ENCODE measurements at regions not wholly inside any gene's neighbourhood (a gene's known extent, or its start where the extent isn't known, plus 50 kb on each side); places are given as distances from the start of the nearest gene placed in this dataset.
A peak's percentile ranks its signal among the peaks of the same experiment; 100 is the strongest.
"Not testable (repeated sequence)": the region's sequence is repeated elsewhere in the genome, so short reads cannot be mapped to it uniquely, and the experiment has no call there.

DNA sequence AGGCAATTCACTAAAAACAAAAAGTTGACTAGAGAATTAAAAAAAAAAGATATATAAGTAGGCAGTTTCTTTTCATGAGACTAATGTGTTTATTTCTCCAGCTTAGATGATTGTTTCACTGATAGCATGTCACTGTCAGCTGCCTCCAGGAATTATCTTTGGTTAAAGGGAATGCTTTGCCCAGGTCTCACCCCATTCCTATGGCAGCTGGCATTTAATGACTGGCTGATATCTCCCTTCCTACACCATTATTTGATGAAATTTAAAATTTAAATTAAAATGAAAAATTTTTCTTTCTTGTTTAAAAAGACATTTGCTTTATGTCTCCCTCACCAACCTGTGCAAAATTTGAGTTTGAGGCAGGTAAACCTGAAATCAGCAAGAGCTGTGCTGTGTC is 214.5 kb upstream of the PRSS1 start:
- no peak for DNase-seq (ENCODE audit: low read depth)

DNA sequence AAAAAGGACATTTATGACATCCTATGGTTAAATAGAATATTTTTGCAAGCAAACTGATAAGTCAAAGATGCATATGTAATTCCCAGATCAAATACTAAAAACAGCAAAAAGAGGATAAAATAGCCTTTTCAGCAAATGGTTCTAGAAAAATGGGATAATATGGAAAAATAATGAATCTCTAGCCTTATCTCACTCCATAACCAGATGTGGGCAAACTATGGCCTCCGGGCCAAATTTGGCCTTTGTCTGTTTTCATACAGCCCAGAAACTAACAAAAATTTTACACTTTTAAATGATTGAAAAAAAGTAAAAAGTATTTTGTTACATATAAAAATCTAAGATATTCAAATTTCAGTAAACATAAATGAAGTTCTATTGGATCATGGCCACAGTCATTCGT is 215.4 kb upstream of the PRSS1 start:
- DNase-seq (ENCODE audit: low read depth), result no peak

DNA sequence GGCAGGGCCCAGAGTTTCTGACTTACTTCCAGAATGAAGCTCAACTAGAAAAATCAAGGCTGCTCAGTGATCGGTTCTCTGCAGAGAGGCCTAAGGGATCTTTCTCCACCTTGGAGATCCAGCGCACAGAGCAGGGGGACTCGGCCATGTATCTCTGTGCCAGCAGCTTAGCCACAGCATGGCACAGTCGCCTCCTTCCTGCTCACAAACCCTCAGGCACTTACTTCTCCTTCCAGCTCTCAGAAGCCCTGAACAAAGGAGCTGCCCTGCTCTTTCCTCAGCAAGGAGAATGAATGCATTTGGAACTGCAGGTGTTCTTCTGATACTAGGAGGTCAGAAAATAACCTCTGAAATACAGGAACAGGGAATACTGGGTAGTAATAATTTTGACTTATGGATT is 219.7 kb upstream of the PRSS1 start:
- no peak for DNase-seq (ENCODE audit: low read depth)

DNA sequence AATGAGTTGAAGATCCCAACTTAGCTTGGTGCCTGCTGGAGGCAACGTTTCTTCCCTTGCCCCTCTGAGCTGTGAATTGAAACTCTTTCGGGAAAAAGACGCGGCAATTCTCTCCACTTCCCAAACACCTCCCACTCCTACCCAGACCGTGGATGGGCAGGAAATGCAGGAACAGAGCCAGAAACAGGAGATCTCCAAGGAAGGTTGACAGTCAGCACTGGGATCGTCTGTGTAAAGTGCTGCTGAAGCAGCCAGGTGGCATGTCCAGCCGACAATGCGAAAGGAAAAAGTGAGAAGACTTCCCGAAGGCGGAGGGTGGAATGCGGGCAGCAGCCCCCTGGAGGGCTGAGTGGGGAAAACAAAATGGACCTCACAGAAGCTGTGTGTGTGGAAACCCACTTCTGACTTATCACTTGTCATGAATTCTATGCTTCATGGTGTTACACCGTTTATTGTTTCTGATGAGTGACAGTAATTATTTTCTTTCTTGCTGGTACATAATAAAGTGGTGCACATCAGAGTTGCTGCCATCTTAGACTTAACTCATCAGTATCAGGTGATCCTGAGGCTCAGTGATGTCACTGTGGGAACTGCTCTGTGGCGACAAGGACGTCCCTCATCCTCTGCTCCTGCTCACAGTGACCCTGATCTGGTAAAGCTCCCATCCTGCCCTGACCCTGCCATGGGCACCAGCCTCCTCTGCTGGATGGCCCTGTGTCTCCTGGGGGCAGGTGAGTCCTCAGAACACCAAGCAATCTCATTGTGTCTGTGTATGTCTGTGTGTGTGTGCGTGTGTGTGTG is 220.5 kb upstream of the PRSS1 start:
- DNase-seq (ENCODE audit: low read depth), result no peak

DNA sequence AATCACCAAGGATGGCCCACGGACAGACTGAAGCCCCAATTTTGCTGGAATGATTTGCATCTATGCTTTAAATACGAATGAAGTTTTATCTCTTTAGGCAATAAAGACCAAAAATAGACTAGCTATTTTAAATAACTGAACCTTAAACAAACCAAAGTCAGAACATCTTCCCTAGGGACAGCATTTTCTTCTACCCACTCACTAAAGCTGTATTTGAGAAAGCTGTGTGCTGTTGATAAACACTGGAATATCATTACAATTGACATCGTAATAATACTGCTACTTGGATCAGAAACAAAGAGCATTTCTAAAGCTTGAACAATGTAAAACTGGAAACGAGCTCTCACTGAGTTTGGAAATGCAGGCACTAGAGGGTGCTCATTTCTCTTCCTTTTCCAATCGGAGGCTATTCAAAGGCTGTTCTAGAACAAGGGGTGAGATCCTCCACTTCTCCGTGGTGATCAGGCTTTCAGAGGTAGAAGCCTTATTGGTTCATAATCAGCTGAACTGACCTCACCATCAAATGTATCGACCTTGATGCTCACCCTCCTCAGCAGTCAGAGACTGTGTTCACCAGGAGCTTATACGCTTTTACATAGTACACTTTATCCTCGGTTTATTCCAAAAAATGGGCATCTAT is 225.3 kb upstream of the PRSS1 start:
- no peak for DNase-seq (ENCODE audit: low read depth)

DNA sequence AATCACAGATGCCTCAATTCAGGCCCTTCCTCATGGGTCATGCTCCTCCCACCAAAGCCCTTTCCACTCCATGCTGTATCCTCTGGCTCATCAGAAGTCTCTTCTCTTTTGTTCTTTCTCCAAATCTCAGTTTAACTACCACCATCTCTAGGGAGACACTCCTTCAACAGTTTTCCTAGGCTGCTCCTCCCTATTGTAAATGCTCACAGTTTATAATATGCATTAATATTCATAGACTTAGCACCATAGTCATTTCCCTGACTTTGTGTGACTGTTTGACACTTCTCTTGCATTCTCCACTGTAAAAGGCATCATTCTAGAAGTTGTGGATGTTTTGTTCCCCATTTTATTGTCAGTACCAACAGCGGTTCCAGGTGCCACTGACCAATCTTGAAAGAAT is 226.5 kb upstream of the PRSS1 start:
- DNase-seq (ENCODE audit: low read depth), result no peak

DNA sequence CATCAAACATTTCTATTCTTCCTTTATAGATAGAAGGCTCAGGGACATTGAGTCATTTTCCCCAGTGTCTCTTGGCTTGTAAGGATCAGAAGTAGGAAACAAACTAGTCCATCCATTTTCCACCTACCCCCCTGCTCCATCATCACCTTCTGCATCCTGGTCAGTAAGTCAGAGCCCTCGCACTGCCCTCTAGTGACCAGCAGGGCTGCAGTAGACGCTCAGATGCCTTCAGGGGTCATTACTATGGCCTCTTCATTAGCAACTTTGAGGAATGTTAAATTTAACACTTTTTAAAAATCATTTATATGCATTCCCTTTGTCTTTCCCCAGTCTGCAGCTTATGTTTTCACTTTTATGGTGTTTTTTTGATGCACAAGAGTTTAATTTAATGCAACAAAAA is 228.4 kb upstream of the PRSS1 start:
- not testable (repeated sequence) for DNase-seq (ENCODE audit: low read depth)

DNA sequence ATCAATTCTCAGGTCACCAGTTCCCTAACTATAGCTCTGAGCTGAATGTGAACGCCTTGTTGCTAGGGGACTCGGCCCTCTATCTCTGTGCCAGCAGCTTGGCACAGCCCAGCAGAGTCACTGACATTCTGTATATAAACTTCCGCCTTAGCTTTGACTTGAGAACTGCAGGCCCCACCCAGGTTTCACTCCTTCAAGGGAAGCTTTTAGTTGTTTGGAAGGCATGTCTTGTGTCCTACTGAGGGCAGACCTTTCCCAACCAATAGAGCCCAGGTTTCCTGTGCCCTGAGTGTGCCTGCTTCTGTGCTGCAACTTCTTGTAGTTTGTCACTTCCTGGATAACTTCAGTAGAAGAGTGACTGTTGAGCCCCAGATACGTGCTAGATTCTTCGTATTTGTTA is 228.8 kb upstream of the PRSS1 start:
- not testable (repeated sequence) for DNase-seq (ENCODE audit: low read depth)

DNA sequence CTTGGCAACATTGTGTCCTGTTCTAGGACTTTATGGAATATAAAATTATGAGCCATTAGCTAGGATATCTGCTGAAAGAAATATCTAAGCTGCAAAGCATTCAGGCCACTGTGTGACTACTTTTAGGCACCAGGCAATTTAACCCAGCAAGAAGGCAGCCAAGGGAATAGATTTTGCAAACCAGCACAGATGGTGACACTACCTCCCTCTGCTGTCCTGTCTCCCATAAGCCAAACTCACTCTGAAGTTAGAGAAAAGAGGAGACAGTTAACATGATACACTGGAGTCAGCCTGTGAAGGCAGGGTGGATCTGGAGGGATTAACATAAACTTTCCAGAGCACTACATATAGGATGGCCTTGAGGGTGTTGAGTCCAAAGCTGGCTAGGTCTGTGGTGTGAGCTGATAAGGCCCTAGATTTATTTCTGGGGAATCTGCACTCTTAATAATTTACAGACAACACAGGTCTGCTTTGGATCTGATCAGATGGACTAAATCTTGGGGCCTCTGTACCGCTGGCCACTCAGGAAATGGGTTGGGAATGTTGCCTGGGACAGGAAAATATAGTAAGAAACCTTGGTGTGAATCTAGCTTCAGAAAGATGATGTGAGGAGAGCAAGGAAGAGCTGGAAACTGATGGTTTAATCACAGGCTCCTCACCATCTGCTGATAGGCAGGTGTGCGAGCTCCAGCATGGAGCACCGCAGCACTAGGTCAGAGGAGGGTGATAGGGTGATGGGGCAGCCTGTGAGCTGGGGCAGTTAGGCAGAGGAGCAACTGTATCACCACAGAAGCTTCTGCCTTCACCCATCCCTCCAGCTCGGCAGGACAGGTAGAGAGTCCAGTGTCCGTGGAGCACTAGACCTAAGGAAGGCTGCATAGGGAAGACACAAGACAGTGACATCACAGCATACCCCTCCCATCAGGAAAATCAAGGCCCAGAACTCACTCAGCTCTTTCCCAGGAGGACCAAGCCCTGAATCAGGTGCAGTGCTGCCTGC is 229.9 kb upstream of the PRSS1 start:
- no peak for DNase-seq (ENCODE audit: low read depth)

DNA sequence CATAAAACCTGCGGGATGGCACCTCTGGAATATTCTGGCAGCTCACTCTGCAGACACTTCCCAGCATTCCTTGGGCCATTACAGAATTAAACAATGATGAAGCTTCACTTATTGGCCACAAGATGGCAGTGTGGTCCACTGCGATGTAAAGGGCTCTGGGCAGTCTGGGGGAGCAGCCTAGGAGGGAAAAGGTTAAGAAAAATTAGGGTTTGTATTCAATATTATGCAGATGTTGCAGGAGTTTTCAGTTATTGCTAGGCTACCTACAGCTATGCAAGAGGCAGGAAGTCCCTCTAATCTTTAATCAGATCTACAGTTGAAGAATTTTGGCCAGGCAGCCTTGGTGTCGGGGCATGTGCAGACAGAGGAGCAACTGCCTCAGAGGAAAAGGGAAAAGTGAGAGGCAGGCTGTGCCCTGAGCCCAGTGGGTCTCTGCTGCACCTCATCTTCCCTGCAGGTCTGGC is 233.2 kb upstream of the PRSS1 start:
- peak; percentile 58 for DNase-seq (ENCODE audit: low read depth)

DNA sequence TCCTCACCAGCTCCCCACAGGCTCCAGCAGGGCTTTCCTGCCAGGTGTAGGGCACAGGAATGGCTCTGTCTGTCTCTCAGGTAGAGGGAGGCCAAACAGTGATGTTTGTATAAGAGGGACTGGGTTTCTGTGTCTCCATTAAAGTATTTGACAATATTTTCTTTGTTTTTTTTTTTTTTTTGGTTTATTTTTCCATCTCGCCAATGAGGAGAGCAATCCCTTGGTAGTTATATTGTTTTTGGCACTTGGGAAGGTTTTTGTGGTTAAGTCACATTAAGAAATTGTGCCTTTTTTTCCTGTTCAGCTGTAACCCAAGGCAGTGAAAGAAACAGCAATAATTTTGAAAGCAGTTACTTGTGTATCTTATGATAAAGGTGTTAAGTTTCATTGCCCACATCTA is 234.6 kb upstream of the PRSS1 start:
- DNase-seq (ENCODE audit: low read depth), result not testable (repeated sequence)

DNA sequence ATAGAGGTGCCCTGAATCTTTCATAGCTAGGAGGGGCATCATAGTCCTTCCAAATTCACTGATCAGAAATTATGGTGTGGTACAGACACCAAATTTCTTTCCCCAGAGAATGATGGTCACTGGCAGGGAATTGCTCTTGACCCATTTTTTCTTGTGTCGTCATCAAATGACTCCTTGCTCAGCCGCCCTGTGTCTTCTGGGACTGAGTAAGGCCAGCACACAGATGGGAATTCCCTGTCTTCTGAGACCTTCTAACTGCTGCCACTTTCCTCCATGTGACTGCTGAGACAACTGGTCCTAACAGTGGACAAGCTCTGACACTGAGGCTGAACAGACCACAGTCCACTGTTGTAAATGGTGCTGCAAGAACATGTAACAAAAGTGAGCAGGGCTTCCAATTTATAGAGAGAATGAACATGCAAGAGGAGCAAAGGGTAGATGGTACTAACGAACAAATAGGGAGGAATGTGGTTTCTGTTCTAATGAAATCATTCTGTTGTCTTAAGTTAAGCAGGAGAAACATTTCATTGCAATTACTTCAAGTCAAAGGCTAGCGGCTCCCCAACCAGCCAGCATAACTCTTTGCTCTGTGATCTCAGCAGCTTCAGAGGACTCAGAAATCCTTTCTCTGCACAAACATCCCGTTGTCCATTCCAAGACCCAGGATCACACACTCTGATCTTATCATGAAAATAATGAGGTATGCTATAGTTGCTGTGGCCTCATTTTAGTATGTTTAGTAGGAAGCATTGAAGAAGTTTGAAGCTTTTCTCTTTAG is 235.9 kb upstream of the PRSS1 start:
- DNase-seq (ENCODE audit: low read depth), result no peak

DNA sequence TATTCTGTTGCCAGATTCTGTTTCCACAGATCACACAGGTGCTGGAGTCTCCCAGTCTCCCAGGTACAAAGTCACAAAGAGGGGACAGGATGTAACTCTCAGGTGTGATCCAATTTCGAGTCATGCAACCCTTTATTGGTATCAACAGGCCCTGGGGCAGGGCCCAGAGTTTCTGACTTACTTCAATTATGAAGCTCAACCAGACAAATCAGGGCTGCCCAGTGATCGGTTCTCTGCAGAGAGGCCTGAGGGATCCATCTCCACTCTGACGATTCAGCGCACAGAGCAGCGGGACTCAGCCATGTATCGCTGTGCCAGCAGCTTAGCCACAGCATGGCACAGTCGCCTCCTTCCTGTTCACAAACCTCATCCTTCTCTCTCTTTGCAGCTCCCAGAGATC is 237.5 kb upstream of the PRSS1 start:
- DNase-seq (ENCODE audit: low read depth), result no peak

DNA sequence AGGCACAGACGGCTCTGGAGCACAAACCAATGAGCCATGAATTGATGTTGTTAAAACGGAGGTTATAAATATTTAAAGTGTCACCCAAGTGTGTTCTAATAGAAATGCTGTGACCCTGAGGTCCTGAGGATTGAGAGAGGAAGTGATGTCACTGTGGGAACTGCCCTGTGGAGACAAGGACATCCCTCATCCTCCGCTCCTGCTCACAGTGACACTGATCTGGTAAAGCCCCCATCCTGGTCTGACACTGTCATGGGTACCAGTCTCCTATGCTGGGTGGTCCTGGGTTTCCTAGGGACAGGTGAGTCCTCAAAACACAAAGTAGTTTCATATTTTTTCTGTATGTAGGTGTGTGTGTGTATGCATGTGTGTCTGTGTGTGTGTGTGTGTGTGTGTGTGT is 237.9 kb upstream of the PRSS1 start:
- DNase-seq (ENCODE audit: low read depth), result no peak

DNA sequence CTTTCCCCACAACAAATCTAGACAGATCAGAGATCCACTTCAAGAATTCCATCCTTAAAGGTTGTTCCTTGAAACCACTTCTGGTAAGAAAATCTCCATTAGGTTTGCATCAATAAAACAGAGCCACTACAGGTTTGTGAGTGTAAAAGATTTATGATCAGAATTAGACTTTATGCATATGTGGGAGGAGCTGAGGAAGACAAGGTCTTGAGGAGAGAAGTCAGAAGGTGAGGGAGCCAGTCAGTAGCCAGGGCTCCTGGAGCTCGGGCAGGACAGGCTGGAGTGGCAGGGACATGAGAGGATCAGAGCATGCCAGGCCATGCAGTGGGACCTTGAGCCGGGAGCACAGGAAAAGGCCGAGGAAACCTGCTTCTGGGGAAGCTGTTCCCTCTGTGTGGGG is 240.0 kb upstream of the PRSS1 start:
- not testable (repeated sequence) for DNase-seq (ENCODE audit: low read depth)

DNA sequence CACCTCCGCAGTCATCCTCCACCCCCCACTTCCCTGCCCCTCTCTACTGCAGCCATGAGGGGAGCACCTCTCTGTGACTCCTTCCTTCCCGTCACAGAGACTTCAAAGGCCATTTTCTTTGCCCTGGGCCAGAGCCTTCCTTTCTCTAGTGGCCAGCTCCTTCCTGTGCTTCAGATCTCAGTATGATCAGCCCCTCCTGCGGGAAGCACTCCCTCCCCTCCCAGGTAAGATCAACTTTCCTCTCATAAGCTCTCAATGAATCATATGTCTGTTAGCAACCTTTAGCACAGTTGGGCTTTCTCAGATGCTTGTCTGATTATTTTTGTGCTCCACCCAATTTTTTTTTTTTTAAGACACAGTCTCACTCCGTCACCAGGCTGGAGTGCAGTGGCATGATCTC is 241.0 kb upstream of the PRSS1 start:
- peak; percentile 51 for DNase-seq (ENCODE audit: low read depth)

DNA sequence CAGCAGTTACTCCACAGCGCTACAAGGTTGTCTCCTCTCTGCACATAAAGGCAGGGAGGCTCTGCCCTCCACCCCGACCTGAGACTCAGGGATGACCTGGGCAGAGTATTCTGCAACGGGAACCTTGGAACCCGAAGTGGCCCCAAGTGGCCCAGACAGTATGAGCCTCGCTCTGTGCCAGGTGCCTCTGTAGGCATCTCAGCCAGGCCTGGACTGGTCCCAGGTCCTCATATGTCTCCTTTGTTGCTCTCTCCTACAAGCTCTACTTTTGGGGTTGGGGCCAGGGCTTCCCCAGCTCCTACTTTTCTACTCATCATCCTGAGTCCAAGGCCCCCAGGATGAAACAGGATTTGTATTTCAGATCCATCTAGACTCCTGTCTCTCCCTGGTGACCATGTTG is 241.5 kb upstream of the PRSS1 start:
- DNase-seq (ENCODE audit: low read depth), result no peak

DNA sequence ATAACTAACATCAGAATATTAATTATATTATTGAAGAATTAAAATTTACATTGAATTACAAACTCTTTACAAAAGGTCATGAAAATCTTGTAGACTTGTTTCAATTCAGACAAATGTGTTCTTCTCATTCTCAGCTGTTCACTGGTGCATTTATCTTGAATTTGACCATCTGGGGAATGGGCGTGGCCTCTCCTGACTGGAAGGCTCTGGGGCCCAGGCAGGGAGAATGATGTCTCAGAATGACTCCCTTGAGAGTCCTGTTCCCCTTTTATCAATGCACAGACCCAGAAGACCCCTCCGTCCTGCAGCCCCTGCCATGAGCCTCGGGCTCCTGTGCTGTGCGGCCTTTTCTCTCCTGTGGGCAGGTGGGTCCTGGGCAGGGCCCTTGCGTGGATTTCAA is 242.2 kb upstream of the PRSS1 start:
- DNase-seq (ENCODE audit: low read depth), result not testable (repeated sequence)

DNA sequence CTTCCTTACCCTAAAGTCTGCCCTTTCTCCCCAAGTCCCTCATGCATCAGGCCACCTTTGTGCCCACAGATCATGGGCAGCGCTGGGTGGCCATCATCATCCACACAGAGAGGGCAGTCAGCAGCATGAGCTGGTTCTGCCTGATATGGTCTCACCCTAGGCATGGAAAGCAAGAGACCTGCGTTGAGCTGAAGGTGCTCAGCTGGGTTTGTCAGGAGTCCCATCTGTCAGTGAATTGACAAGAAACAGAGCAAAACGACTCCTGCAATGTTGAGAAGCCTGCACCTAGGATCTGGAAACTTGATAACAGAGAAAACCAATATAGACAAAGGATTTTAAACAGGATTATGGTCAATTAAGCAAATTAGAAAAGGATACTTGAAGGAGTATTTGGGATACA is 242.7 kb upstream of the PRSS1 start:
- DNase-seq (ENCODE audit: low read depth), result no peak

DNA sequence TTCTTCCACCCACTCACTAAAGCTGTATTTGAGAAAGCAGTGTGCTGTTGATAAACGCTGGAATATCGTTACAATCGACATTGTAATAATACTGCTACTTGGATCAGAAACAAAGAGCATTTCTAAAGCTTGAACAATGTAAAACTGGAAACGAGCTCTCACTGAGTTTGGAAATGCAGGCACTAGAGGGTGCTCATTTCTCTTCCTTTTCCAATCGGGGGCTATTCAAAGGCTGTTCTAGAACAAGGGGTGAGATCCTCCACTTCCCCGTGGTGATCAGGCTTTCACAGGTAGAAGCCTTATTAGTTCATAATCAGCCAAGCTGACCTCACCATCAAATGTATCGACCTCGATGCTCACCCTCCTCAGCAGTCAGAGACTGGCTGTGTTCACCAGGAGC is 245.3 kb upstream of the PRSS1 start:
- not testable (repeated sequence) for DNase-seq (ENCODE audit: low read depth)

DNA sequence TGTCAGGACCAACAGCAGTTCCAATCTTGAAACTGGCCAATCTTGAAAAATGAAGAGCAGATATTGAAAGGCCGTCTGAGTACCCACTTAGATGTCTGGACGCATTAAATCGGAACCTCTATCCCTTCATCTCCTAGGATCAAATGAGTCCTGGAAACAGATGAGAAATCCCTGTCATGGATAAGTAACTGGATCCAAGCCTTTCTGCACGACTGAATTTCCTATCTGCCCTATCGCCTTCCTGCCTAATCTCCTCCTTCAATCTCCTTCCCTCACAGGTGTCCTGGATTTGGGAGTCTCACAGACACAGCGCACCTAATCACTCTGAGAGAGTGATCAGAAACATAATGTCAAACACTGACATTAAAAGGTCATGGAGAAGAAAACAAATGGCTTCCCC is 245.2 kb upstream of the PRSS58 start:
- no peak for DNase-seq (ENCODE audit: low read depth)

DNA sequence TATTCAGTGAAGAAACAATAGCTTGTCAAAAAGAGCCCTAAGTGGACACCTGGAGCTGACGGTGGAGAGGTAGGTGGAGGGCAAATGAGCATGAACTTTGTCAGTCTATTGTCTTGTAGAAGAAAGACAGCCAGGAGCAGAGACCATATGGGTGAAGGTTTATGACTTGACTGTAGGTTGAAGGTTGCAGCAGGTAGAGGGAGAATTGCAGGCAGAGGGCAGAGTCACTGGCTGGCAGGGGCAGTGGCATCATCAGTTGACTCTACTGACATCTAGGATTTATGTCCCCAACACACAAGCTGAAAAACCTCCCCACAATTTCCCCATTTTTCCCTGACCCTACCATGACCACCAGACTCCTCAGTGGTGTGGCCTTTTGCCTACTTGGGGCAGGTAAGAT is 243.6 kb upstream of the PRSS58 start:
- DNase-seq (ENCODE audit: low read depth), result no peak
